B cell (primary cell): ENCODE measurements at regions not wholly inside any gene's neighbourhood (a gene's known extent, or its start where the extent isn't known, plus 50 kb on each side); places are given as distances from the start of the nearest gene placed in this dataset.

Experiments
- ATAC-seq: fragments of 200-7000 bp; cut with Tn5 transposase; one replicate; pipeline ENCODE4 v1.10.0; 2021; ENCODE audit warnings: low read depth, mild to moderate bottlenecking, moderate number of reproducible peaks, moderate library complexity
- CTCF ChIA-PET: fragments of 350-600 bp; sonication (Branson Sonifier 250); formaldehyde crosslinking; loops from one replicate; lab custom pipeline; 2021; ENCODE audit warnings: antibody characterized with exemption, inconsistent platforms; lab: Charles Lee
- POLR2A ChIA-PET: fragments of 350-600 bp; sonication (Branson Sonifier 250); formaldehyde crosslinking; loops from one replicate; lab custom pipeline; 2021; ENCODE audit warnings: antibody characterized with exemption; lab: Charles Lee
- DNase-seq: peaks from one replicate; pipeline ENCODE4 v3.0.0; 2013
- H2AFZ ChIP-seq: 2 replicates; pipeline ENCODE4 v1.6.1; 2012; ENCODE audit warnings: mild to moderate bottlenecking, low read depth, low read length; ENCODE audit not compliant: insufficient read depth, poor library complexity, severe bottlenecking
- H3K27ac ChIP-seq, 2 donors: 1 replicate in 1 of 2; 2 replicates in 1 of 2; pipeline ENCODE4 v1.5.1; 2012 to 2013; ENCODE audit warnings: low read length in 2 of 2, mild to moderate bottlenecking in 2 of 2, moderate library complexity in 1 of 2
- H3K27me3 ChIP-seq, 4 experiments: fragments of 200-600 bp in 1 of 4; sonication (generic) in 1 of 4; replicated peaks in 1 of 4; 1 replicate in 2 of 4; 2 replicates in 2 of 4; pipeline versions ENCODE4 v1.6.1 to v1.7.0; 2013 to 2016; ENCODE audit warnings: low read length in 3 of 4, mild to moderate bottlenecking in 2 of 4, mixed read lengths in 1 of 4, moderate library complexity in 1 of 4; ENCODE audit not compliant: insufficient read depth in 4 of 4, control insufficient read depth in 3 of 4; ENCODE audit errors: control extremely low read depth in 1 of 4
- H3K36me3 ChIP-seq, 2 experiments: replicated peaks in 1 of 2; 1 replicate in 1 of 2; 2 replicates in 1 of 2; pipeline versions ENCODE4 v1.6.1 to v1.7.1; 2013; ENCODE audit warnings: low read length in 1 of 2; ENCODE audit not compliant: insufficient read depth in 2 of 2, control insufficient read depth in 1 of 2; ENCODE audit errors: control extremely low read depth in 1 of 2, extremely low read depth in 1 of 2
- H3K4me1 ChIP-seq, 2 donors: fragments of 200-600 bp in 1 of 2; sonication (generic) in 1 of 2; 1 replicate in 1 of 2; 2 replicates in 1 of 2; pipeline versions ENCODE4 v1.5.1 to v1.6.1; 2013 to 2017; ENCODE audit warnings: low read length in 2 of 2; ENCODE audit not compliant: control insufficient read depth in 2 of 2, insufficient read depth in 2 of 2
- H3K4me2 ChIP-seq: replicated peaks from 2 replicates; pipeline ENCODE3; 2012; ENCODE audit warnings: mild to moderate bottlenecking, low read depth, low read length; ENCODE audit not compliant: poor library complexity, severe bottlenecking
- H3K4me3 ChIP-seq, 5 experiments: fragments of 200-600 bp in 1 of 5; sonication (generic) in 1 of 5; 1 replicate in 3 of 5; 2 replicates in 2 of 5; pipeline versions ENCODE4 v1.5.1 to v1.7.0; 2011 to 2016; ENCODE audit warnings: low read length in 4 of 5, mild to moderate bottlenecking in 4 of 5, low read depth in 2 of 5, control low read depth in 1 of 5, moderate library complexity in 1 of 5; ENCODE audit not compliant: insufficient read depth in 1 of 5; ENCODE audit errors: control extremely low read depth in 1 of 5, extremely low read depth in 1 of 5
- H3K79me2 ChIP-seq: fragments of 200-600 bp; sonication (generic); one replicate; pipeline ENCODE4 v1.6.0; 2016; ENCODE audit warnings: low read length; ENCODE audit not compliant: control insufficient read depth, insufficient read depth
- H3K9ac ChIP-seq: fragments of 200-600 bp; sonication (generic); 2 replicates; pipeline ENCODE4 v1.6.1; 2017; ENCODE audit warnings: mild to moderate bottlenecking, low read length, moderate library complexity
- H3K9me3 ChIP-seq, 3 donors: one replicate each; pipeline versions ENCODE4 v1.6.1 to v1.7.1; 2013; ENCODE audit warnings: low read length in 2 of 3; ENCODE audit not compliant: control insufficient read depth in 2 of 3, insufficient read depth in 1 of 3; ENCODE audit errors: control extremely low read depth in 1 of 3
- H4K20me1 ChIP-seq: 2 replicates; pipeline ENCODE4 v1.6.0; 2012; ENCODE audit warnings: mild to moderate bottlenecking, low read length; ENCODE audit not compliant: insufficient read depth, control insufficient read depth, poor library complexity, severe bottlenecking
- H3K27ac Mint-ChIP-seq: one replicate; pipeline ENCODE4 v1.8.0; 2021; ENCODE audit warnings: mixed read lengths
- H3K27me3 Mint-ChIP-seq: one replicate; pipeline ENCODE4 v1.8.0; 2021; ENCODE audit warnings: mixed read lengths
- H3K4me1 Mint-ChIP-seq: one replicate; pipeline ENCODE4 v1.8.0; 2021; ENCODE audit warnings: mixed read lengths
- H3K4me3 Mint-ChIP-seq: one replicate; pipeline ENCODE4 v1.8.0; 2021; ENCODE audit warnings: mixed read lengths
- H3K9me3 Mint-ChIP-seq: one replicate; pipeline ENCODE4 v1.8.0; 2022; ENCODE audit warnings: mixed read lengths; ENCODE audit not compliant: insufficient read depth
- CTCF ChIP-seq: fragments of 200-600 bp; IDR thresholded peaks from one replicate; pipeline ENCODE4 v1.8.0; 2022; ENCODE audit warnings: antibody characterized with exemption, mild to moderate bottlenecking
- EZH2 ChIP-seq: IDR thresholded peaks from 2 replicates; pipeline ENCODE4 v1.6.1; 2012; ENCODE audit warnings: borderline replicate concordance, low read depth, mild to moderate bottlenecking, moderate library complexity, low read length; ENCODE audit not compliant: insufficient read depth, poor library complexity, severe bottlenecking
- WGBS: methylation state at CpG from one replicate; pipeline ENCODE4 v1.1.5; 2013; ENCODE audit warnings: missing lambda C conversion rate; ENCODE audit not compliant: insufficient coverage; 5-methylcytosine and 5-hydroxymethylcytosine counted together
- intact Hi-C: fragments of 100-400 bp; cut with micrococcal nuclease; formaldehyde crosslinking; loops from one replicate; pipeline ENCODE4 v1.10.0; 2022

GRCh38 chr9:26655166-26655565, 237.4 kb downstream of the CAAP1 start:
- no peak for TF ChIP-seq CTCF
- TF ChIP-seq EZH2: no peak
- Mint-ChIP-seq H3K4me1 (no peaks in the 10 kb centered on the region), H3K27ac (no peak overlapping the region)

GRCh38 chr9:26650325-26650724, 242.3 kb downstream of the CAAP1 start:
- no peak overlapping the region for H3K4me3 Mint-ChIP-seq
- CTCF ChIA-PET: no interaction called here

More at GRCh38 chr9:26655166-26655565, 237.4 kb downstream of the CAAP1 start:
- Histone ChIP-seq H3K9me3 (peaks cover 0 to 3% (median 0%) of the 10 kb centered on the region in 3 donors), H3K27me3 (no peaks in the 10 kb centered on the region), H4K20me1 (no peaks in the 10 kb centered on the region), H3K4me3 (no peak overlapping the region), H3K9ac (no peak overlapping the region), H2AFZ (no peak overlapping the region), H3K4me1 (no peaks in the 10 kb centered on the region), H3K4me2 (no peak overlapping the region), H3K79me2 (no peaks in the 10 kb centered on the region), H3K27ac (no peak overlapping the region), H3K36me3 (no peaks in the 10 kb centered on the region)
- intact Hi-C loops: no loop called here
- ChIA-PET POLR2A (no interaction called here), CTCF (no interaction called here)
- DNase-seq (no peak), ATAC-seq (no peak)
- H3K27me3 Mint-ChIP-seq: no peaks in the 10 kb centered on the region
- 100% methylated on average over 2 of the region's 6 CpGs for WGBS
- H3K9me3 Mint-ChIP-seq: no peaks in the 10 kb centered on the region
- H3K4me3 Mint-ChIP-seq: no peak overlapping the region

More at GRCh38 chr9:26650325-26650724, 242.3 kb downstream of the CAAP1 start:
- Mint-ChIP-seq H3K27me3 (peaks cover 4% of the 10 kb centered on the region), H3K4me1 (no peaks in the 10 kb centered on the region), H3K9me3 (no peaks in the 10 kb centered on the region), H3K27ac (no peak overlapping the region)
- Histone ChIP-seq H3K27ac (no peak overlapping the region), H3K9ac (no peak overlapping the region), H3K36me3 (no peaks in the 10 kb centered on the region), H3K4me3 (no peak overlapping the region), H3K27me3 (no peaks in the 10 kb centered on the region), H2AFZ (no peak overlapping the region), H3K9me3 (no peaks in the 10 kb centered on the region), H3K4me2 (no peak overlapping the region), H4K20me1 (no peaks in the 10 kb centered on the region), H3K4me1 (no peaks in the 10 kb centered on the region), H3K79me2 (no peaks in the 10 kb centered on the region)
- ATAC-seq (no peak), DNase-seq (no peak)
- TF ChIP-seq EZH2: no peak
- TF ChIP-seq CTCF: no peak
- POLR2A ChIA-PET: no interaction called here
- intact Hi-C loops: no loop called here
